ENCODE measurements at regions not wholly inside any gene's neighbourhood (a gene's known extent, or its start where the extent isn't known, plus 50 kb on each side); places are given as distances from the start of the nearest gene placed in this dataset.

GRCh38 chr4:27506401-27506800 is 645.8 kb downstream of the STIM2 start:
- no peak for DNase-seq (ENCODE audit: low read depth)

- DNase-seq (ENCODE audit: low read depth) = no peak
Measured at GRCh38 chr4:27514711-27515110, 654.1 kb downstream of the STIM2 start.

GRCh38 chr4:27515140-27515539 is 654.5 kb downstream of the STIM2 start:
- DNase-seq (ENCODE audit: low read depth) = no peak

GRCh38 chr4:27518876-27519275 is 658.2 kb downstream of the STIM2 start:
- no peak for DNase-seq (ENCODE audit: low read depth)

GRCh38 chr4:27524224-27524623 is 663.6 kb downstream of the STIM2 start:
- no peak for DNase-seq (ENCODE audit: low read depth)

GRCh38 chr4:27534488-27534887 is 673.8 kb downstream of the STIM2 start:
- no peak for DNase-seq (ENCODE audit: low read depth)

GRCh38 chr4:27568236-27568951 is 707.8 kb downstream of the STIM2 start:
- DNase-seq (ENCODE audit: low read depth) = no peak

- DNase-seq (ENCODE audit: low read depth) = no peak
Measured at GRCh38 chr4:27568952-27569319, 708.3 kb downstream of the STIM2 start.

- DNase-seq (ENCODE audit: low read depth) = no peak
Measured at GRCh38 chr4:27574743-27575142, 714.1 kb downstream of the STIM2 start.

- DNase-seq (ENCODE audit: low read depth) = no peak
Measured at GRCh38 chr4:27577951-27578350, 717.3 kb downstream of the STIM2 start.

GRCh38 chr4:27592738-27593137 is 732.1 kb downstream of the STIM2 start:
- no peak for DNase-seq (ENCODE audit: low read depth)

GRCh38 chr4:27594922-27595321 is 734.3 kb downstream of the STIM2 start:
- no peak for DNase-seq (ENCODE audit: low read depth)

GRCh38 chr4:27595571-27596360 is 735.1 kb downstream of the STIM2 start:
- no peak for DNase-seq (ENCODE audit: low read depth)

GRCh38 chr4:27602172-27602571 is 741.5 kb downstream of the STIM2 start:
- no peak for DNase-seq (ENCODE audit: low read depth)

GRCh38 chr4:27604692-27605091 is 744.1 kb downstream of the STIM2 start:
- no peak for DNase-seq (ENCODE audit: low read depth)

GRCh38 chr4:27616166-27616565 is 755.5 kb downstream of the STIM2 start:
- no peak for DNase-seq (ENCODE audit: low read depth)

- DNase-seq (ENCODE audit: low read depth) = no peak
Measured at GRCh38 chr4:27619435-27619834, 758.8 kb downstream of the STIM2 start.

GRCh38 chr4:27620886-27621285 is 760.2 kb downstream of the STIM2 start:
- no peak for DNase-seq (ENCODE audit: low read depth)

- no peak for DNase-seq (ENCODE audit: low read depth)
Measured at GRCh38 chr4:27624749-27625148, 764.1 kb downstream of the STIM2 start.

- no peak for DNase-seq (ENCODE audit: low read depth)
Measured at GRCh38 chr4:27628609-27629008, 768.0 kb downstream of the STIM2 start.

- no peak for DNase-seq (ENCODE audit: low read depth)
Measured at GRCh38 chr4:27629532-27630225, 769.0 kb downstream of the STIM2 start.

- no peak for DNase-seq (ENCODE audit: low read depth)
Measured at GRCh38 chr4:27635936-27636913, 775.6 kb downstream of the STIM2 start.

All from HS-27A (cell line).